LNCaP clone FGC (cell line): ENCODE measurements at regions not wholly inside any gene's neighbourhood (a gene's known extent, or its start where the extent isn't known, plus 50 kb on each side); places are given as distances from the start of the nearest gene placed in this dataset.

Source experiments
- DNase-seq: peaks from one replicate; pipeline ENCODE4 v3.0.0-alpha.2; 2011; ENCODE audit warnings: low read depth
- H3K4me3 ChIP-seq: 2 replicates; pipeline ENCODE4 v1.5.1; 2011; ENCODE audit warnings: mild to moderate bottlenecking, low read depth, low read length, control low read depth
- CTCF ChIP-seq: IDR thresholded peaks from 2 replicates; pipeline ENCODE4 v1.5.1; 2012; ENCODE audit warnings: mild to moderate bottlenecking; ENCODE audit not compliant: control insufficient read depth, insufficient read depth; ENCODE audit errors: extremely low read depth

GRCh38 chr2:61588566-61588965 lies 50.4 kb upstream of the XPO1 start:
- no peak for TF ChIP-seq CTCF
- no peak for DNase-seq
- H3K4me3 ChIP-seq, result no peak overlapping the region
